22Rv1 (cell line): ENCODE measurements at regions not wholly inside any gene's neighbourhood (a gene's known extent, or its start where the extent isn't known, plus 50 kb on each side); places are given as distances from the start of the nearest gene placed in this dataset.

Source experiments
- CTCF ChIP-seq: fragments of 450-650 bp; IDR thresholded peaks from 2 replicates; pipeline ENCODE4 v1.5.1; 2017; ENCODE audit warnings: mild to moderate bottlenecking
- ZFX ChIP-seq: fragments of 450-650 bp; IDR thresholded peaks from 2 replicates; pipeline ENCODE4 v1.6.1; 2017; ENCODE audit warnings: antibody characterized with exemption, borderline replicate concordance

- TF ChIP-seq CTCF (no peak), ZFX (no peak)
Measured at GRCh38 chr3:20361000-20361399, 175.0 kb upstream of the SGO1 start.
